ENCODE measurements at regions not wholly inside any gene's neighbourhood (a gene's known extent, or its start where the extent isn't known, plus 50 kb on each side); places are given as distances from the start of the nearest gene placed in this dataset.

DNA sequence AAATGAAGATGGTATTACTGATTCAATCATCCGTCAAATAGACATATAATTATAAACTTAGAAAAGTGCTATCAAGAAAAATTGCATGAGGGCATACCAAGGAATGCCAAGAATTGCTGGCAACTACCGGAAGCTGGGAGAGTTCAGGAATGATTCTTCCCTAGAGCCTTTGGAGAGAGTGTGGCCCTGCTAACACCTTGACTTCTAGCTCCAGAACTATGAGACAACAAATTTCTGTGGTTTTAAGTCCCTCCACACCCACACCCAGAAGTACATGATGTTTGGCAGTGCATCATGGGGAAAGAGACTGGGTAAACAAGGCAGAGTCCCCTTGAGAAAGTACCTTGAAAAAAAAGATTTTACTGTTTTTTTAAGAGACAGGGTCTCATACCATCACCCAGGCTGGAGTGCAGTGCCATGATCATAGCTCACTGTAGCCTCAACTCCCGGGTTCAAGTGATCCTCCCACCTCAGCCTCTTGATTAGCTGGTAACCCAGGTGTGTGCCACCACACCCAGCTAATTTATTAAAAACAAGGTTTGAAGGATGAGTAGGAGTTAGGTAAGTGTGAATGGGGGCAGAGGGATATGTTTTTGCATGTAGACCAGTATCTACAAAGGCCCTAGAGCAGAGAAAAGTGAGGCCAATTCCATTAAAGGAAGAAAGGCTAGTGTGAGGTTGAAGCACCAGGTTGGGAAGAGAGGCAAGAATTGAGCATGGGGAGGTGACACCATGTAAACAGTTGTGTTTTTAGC lies 53.1 kb downstream of the GSX2 start:
- H3K36me3 ChIP-seq: no peaks in the 10 kb centered on the region
- no peaks in the 10 kb centered on the region for H3K27me3 ChIP-seq
- WGBS, 2 donors: 71 to 77% methylated on average over 3 of the region's 3 CpGs
- no peaks in the 10 kb centered on the region for H3K9me3 ChIP-seq
- TF ChIP-seq EP300 (IDR thresholded peaks at IDR 0.05): peak in 1 of 2 donors; percentile 33
- TF ChIP-seq, protein P1, sequence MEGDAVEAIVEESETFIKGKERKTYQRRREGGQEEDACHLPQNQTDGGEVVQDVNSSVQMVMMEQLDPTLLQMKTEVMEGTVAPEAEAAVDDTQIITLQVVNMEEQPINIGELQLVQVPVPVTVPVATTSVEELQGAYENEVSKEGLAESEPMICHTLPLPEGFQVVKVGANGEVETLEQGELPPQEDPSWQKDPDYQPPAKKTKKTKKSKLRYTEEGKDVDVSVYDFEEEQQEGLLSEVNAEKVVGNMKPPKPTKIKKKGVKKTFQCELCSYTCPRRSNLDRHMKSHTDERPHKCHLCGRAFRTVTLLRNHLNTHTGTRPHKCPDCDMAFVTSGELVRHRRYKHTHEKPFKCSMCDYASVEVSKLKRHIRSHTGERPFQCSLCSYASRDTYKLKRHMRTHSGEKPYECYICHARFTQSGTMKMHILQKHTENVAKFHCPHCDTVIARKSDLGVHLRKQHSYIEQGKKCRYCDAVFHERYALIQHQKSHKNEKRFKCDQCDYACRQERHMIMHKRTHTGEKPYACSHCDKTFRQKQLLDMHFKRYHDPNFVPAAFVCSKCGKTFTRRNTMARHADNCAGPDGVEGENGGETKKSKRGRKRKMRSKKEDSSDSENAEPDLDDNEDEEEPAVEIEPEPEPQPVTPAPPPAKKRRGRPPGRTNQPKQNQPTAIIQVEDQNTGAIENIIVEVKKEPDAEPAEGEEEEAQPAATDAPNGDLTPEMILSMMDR (IDR thresholded peaks at IDR 0.05): no peak
- DNase-seq (ENCODE audit: low spot score in 2 of 2): no peak
- no peak overlapping the region for H3K4me3 ChIP-seq
- peak overlapping the region in 2 of 4 donors; percentile 68 to 76 for H3K27ac ChIP-seq
- H3K4me1 ChIP-seq: no peaks in the 10 kb centered on the region

DNA sequence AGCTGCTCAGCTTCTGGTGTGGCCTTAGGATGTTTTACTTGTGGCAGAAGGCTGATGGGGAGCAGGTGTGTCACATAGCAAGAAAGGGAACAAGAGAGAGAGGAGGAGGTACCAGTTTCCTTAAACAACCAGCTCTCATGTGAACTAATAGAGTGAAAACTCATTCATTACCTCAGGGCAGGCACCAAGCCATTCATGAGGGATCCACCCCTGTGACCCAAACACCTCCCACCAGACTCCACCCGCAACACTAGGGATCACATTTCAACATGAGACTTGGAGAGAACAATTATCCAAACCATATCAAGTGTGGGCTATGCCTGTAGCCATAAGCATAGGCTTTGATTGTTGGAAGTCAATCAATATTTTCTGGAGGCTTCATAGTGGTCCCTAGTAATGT lies 56.0 kb downstream of the GSX2 start:
- TF ChIP-seq POLR2A (IDR thresholded peaks at IDR 0.05) (no peak), EP300 (IDR thresholded peaks at IDR 0.05) (no peak)
- TF ChIP-seq, protein P1 (IDR thresholded peaks at IDR 0.05): no peak
- 70 to 85% methylated on average over 1 of the region's 1 CpG for WGBS, 2 donors
- Histone ChIP-seq H3K27me3 (no peaks in the 10 kb centered on the region), H3K9me3 (peaks cover 0 to 20% (median 2%) of the 10 kb centered on the region in 4 donors), H3K27ac (no peak overlapping the region), H3K36me3 (no peaks in the 10 kb centered on the region), H3K4me3 (no peak overlapping the region), H3K4me1 (no peaks in the 10 kb centered on the region)
- DNase-seq (ENCODE audit: low spot score in 2 of 2): no peak

DNA sequence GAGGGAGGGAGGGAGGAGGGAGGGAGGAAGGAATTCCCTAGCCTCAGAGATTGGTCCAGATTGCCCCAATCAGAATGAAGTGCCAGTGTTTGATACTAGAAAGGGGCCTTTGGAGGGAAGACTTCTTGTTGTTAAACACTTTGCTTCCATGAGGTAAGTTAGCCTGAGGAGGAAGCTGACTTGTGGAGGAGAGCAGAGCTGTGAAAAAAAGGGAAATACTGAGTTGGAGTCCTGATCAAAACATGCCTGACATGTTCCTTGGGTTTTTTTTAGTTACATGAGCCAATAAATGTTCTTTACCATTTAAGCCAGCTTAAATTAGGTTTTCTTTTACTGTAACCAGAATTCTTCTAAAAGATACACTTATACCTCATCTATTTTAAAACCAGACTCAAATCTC lies 57.6 kb downstream of the GSX2 start:
- Histone ChIP-seq H3K27ac (no peak overlapping the region), H3K4me3 (no peak overlapping the region), H3K36me3 (no peaks in the 10 kb centered on the region), H3K9me3 (peaks cover 0 to 20% (median 2%) of the 10 kb centered on the region in 4 donors), H3K27me3 (no peaks in the 10 kb centered on the region), H3K4me1 (no peaks in the 10 kb centered on the region)
- TF ChIP-seq EP300 (IDR thresholded peaks at IDR 0.05): no peak
- TF ChIP-seq POLR2A (IDR thresholded peaks at IDR 0.05): no peak
- TF ChIP-seq, protein P1 (IDR thresholded peaks at IDR 0.05): no peak
- DNase-seq (ENCODE audit: low spot score in 2 of 2): no peak

DNA sequence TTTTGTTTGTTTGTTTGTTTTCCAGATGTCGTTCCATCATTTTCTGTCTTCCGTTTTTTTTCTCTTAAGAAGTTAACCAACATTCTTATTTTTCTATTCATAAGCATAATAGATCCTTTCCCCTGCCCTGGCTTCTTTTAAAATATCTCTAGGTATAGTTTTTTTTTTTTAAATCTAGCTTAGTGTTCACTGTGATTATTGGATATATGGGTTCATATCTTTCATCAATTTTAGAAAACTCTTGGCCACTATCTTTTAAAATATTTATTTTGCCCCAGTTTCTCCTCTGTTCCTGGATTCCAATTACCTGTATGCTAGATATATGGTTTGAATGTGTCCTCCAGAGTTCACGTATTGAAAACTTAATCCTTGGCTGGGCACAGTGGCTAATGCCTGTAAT lies 59.6 kb downstream of the GSX2 start:
- no peak for DNase-seq (ENCODE audit: low spot score in 2 of 2)
- 64 to 65% methylated on average over 3 of the region's 3 CpGs for WGBS, 2 donors
- Histone ChIP-seq H3K4me3 (no peak overlapping the region), H3K36me3 (no peaks in the 10 kb centered on the region), H3K27ac (no peak overlapping the region), H3K9me3 (peaks cover 0 to 20% (median 2%) of the 10 kb centered on the region in 4 donors), H3K4me1 (no peaks in the 10 kb centered on the region), H3K27me3 (no peaks in the 10 kb centered on the region)
- TF ChIP-seq, protein P1 (IDR thresholded peaks at IDR 0.05): no peak
- no peak for TF ChIP-seq POLR2A (IDR thresholded peaks at IDR 0.05)
- no peak for TF ChIP-seq EP300 (IDR thresholded peaks at IDR 0.05)

DNA sequence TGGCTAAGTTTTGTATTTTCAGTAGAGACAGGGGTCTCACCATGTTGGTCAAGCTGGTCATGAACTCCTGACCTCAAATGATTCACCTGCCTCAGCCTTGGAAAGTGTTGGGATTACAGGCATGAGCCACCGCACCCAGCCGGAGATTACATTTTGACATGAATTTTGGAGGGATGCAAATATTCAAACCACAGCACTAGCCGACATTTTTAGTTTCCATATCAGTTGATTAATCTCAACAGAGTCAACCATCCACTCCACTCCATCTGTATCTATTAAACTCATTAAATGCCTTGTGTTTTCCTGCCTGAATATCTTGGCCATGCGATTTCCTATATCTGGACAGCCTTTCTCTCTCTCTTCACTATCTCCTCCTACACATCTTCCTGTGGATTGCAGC lies 64.1 kb upstream of the PDGFRA start:
- H3K27ac ChIP-seq: no peak overlapping the region
- 84 to 89% methylated on average over 4 of the region's 4 CpGs for WGBS, 2 donors
- no peak for TF ChIP-seq POLR2A (IDR thresholded peaks at IDR 0.05)
- TF ChIP-seq, protein P1 (IDR thresholded peaks at IDR 0.05): no peak
- no peak for TF ChIP-seq EP300 (IDR thresholded peaks at IDR 0.05)

More for the DNA sequence above, 64.1 kb upstream of the PDGFRA start:
- Histone ChIP-seq H3K36me3 (no peaks in the 10 kb centered on the region), H3K9me3 (peaks cover 0 to 6% (median 0%) of the 10 kb centered on the region in 4 donors), H3K27me3 (no peaks in the 10 kb centered on the region), H3K4me1 (peaks cover 0 to 5% (median 0%) of the 10 kb centered on the region in 4 donors), H3K4me3 (no peak overlapping the region)
- DNase-seq (ENCODE audit: low spot score in 2 of 2): no peak

All from tibial nerve (tissue), 4 donors.